Liver (tissue), 8 donors: ENCODE measurements at regions not wholly inside any gene's neighbourhood (a gene's known extent, or its start where the extent isn't known, plus 50 kb on each side); places are given as distances from the start of the nearest gene placed in this dataset.

Experiments
- DNase-seq: peaks from one replicate; pipeline ENCODE4 v3.0.0-alpha.2; 2017; ENCODE audit warnings: low spot score
- H3K27ac ChIP-seq, 2 donors: one replicate each; pipeline ENCODE4 v1.7.0; 2013; ENCODE audit warnings: inconsistent platforms in 2 of 2, low read length in 2 of 2, control low read depth in 1 of 2, low read depth in 1 of 2, mild to moderate bottlenecking in 1 of 2
- H3K27me3 ChIP-seq, 4 donors: one replicate each; pipeline versions ENCODE4 v1.6.1 to v1.7.0; 2013; ENCODE audit warnings: low read length in 3 of 4, inconsistent platforms in 1 of 4, mild to moderate bottlenecking in 1 of 4, moderate library complexity in 1 of 4; ENCODE audit not compliant: control insufficient read depth in 4 of 4, insufficient read depth in 4 of 4
- H3K36me3 ChIP-seq, 4 donors: one replicate each; pipeline versions ENCODE4 v1.6.1 to v1.7.0; 2013; ENCODE audit warnings: low read length in 3 of 4, mild to moderate bottlenecking in 3 of 4, low read depth in 1 of 4, moderate library complexity in 1 of 4; ENCODE audit not compliant: control insufficient read depth in 4 of 4, insufficient read depth in 3 of 4
- H3K4me1 ChIP-seq, 4 donors: one replicate each; pipeline versions ENCODE4 v1.6.1 to v1.7.0; 2013; ENCODE audit warnings: low read length in 3 of 4, mild to moderate bottlenecking in 3 of 4, moderate library complexity in 1 of 4; ENCODE audit not compliant: control insufficient read depth in 4 of 4, insufficient read depth in 4 of 4
- H3K4me3 ChIP-seq, 3 donors: one replicate each; pipeline versions ENCODE4 v1.6.1 to v1.7.0; 2013; ENCODE audit warnings: low read length in 3 of 3, control low read depth in 1 of 3, low read depth in 1 of 3, mild to moderate bottlenecking in 1 of 3
- H3K9ac ChIP-seq, 2 donors: one replicate each; pipeline ENCODE4 v1.7.0; 2013; ENCODE audit warnings: low read length in 2 of 2, mild to moderate bottlenecking in 2 of 2, moderate library complexity in 2 of 2, control low read depth in 1 of 2, low read depth in 1 of 2
- H3K9me3 ChIP-seq, 4 donors: one replicate each; pipeline versions ENCODE4 v1.6.1 to v1.7.0; 2013; ENCODE audit warnings: low read length in 3 of 4; ENCODE audit not compliant: control insufficient read depth in 4 of 4
- EGR1 ChIP-seq, 2 donors: IDR thresholded peaks; 2 replicates each; pipeline ENCODE4 v1.6.1; 2016 to 2018; ENCODE audit warnings: antibody characterized with exemption in 2 of 2, low read depth in 2 of 2
- FOXA1 ChIP-seq: IDR thresholded peaks from 2 replicates; pipeline ENCODE4 v1.6.1; 2016; ENCODE audit warnings: antibody characterized with exemption
- FOXA2 ChIP-seq: IDR thresholded peaks from 2 replicates; pipeline ENCODE4 v1.6.1; 2016; ENCODE audit warnings: antibody characterized with exemption
- GABPA ChIP-seq, 2 donors: IDR thresholded peaks in 1 of 2; conservative IDR thresholded peaks in 1 of 2; 2 replicates each; pipeline ENCODE4 v1.6.1; 2016; ENCODE audit warnings: antibody characterized with exemption in 2 of 2, mild to moderate bottlenecking in 1 of 2, moderate library complexity in 1 of 2
- HNF4A ChIP-seq, 2 donors: conservative IDR thresholded peaks; 2 replicates each; pipeline ENCODE4 v1.6.1; 2016; ENCODE audit warnings: antibody characterized with exemption in 2 of 2, mild to moderate bottlenecking in 2 of 2
- JUND ChIP-seq, 2 donors: IDR thresholded peaks; 2 replicates each; pipeline ENCODE4 v1.6.1; 2016; ENCODE audit warnings: antibody characterized with exemption in 2 of 2
- NR2F2 ChIP-seq: IDR thresholded peaks from 2 replicates; pipeline ENCODE4 v1.6.1; 2016; ENCODE audit warnings: antibody characterized with exemption
- RAD21 ChIP-seq, 2 donors: IDR thresholded peaks; 2 replicates each; pipeline ENCODE4 v1.6.1; 2016; ENCODE audit warnings: antibody characterized with exemption in 2 of 2, mild to moderate bottlenecking in 2 of 2
- SP1 ChIP-seq: IDR thresholded peaks from 2 replicates; pipeline ENCODE4 v1.6.1; 2018; ENCODE audit warnings: antibody characterized with exemption, mild to moderate bottlenecking
- TAF1 ChIP-seq: conservative IDR thresholded peaks from 2 replicates; pipeline ENCODE4 v1.6.1; 2016; ENCODE audit warnings: antibody characterized with exemption, mild to moderate bottlenecking
- YY1 ChIP-seq: IDR thresholded peaks from 2 replicates; pipeline ENCODE4 v1.6.1; 2016; ENCODE audit warnings: antibody characterized with exemption, mild to moderate bottlenecking
- WGBS: extraction: QIAGEN DNeasy Blood & Tissue Kit; methylation state at CpG from one replicate; pipeline ENCODE4 v1.1.7; 2013; 5-methylcytosine and 5-hydroxymethylcytosine counted together
- TF ChIP-seq, protein P1 (sequence below): IDR thresholded peaks from 2 replicates; pipeline ENCODE4 v1.6.1; 2016; ENCODE audit warnings: antibody characterized with exemption, mild to moderate bottlenecking
- TF ChIP-seq, protein P2 (sequence below): IDR thresholded peaks from 2 replicates; pipeline ENCODE4 v1.6.1; 2016; ENCODE audit warnings: antibody characterized with exemption
- TF ChIP-seq, protein P3 (sequence below): IDR thresholded peaks from 2 replicates; pipeline ENCODE4 v1.6.1; 2016; ENCODE audit warnings: antibody characterized with exemption
- TF ChIP-seq, protein P4 (sequence below): fragments of 150-350 bp; IDR thresholded peaks from 2 replicates; pipeline ENCODE4 v1.5.1; 2017; ENCODE audit warnings: improper control_type of control experiment, low read depth, low read length; ENCODE audit not compliant: missing input control
- donor health status: healthy.
- donor health status: healthy.
- donor health status: healthy.
- donor health status: healthy.
- donor health status: healthy.

DNA sequence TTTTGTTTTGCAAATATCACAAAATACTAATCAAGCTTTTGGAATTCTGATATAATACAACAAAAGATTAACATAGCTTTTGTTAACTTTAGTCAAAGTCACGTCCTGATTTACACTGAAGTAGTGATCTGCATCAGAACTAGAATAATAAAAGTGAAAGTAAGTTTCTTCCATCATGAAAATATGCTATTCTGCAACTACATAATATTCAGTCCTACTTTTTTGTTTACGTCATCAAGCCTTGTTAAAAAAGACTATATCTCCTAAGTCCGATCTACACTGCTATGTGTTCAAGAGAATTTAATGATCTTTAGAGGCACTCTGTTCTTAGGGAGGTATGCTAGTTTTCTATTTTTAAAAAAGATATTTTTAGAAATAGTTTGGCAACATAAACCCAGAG, 330.1 kb downstream of the ARPP21 start (continued):
- TF ChIP-seq TAF1 (no peak), SP1 (no peak), EGR1 (IDR thresholded peaks at IDR 0.05; ENCODE audit: low read depth in 2 of 2) (no peak), HNF4A (conservative IDR thresholded peaks at IDR 0.05) (no peak), YY1 (no peak), GABPA (IDR thresholded peaks at IDR 0.05 in 1 of 2, conservative IDR thresholded peaks at IDR 0.05 in 1 of 2) (no peak), FOXA2 (no peak)
- TF ChIP-seq, protein P1, sequence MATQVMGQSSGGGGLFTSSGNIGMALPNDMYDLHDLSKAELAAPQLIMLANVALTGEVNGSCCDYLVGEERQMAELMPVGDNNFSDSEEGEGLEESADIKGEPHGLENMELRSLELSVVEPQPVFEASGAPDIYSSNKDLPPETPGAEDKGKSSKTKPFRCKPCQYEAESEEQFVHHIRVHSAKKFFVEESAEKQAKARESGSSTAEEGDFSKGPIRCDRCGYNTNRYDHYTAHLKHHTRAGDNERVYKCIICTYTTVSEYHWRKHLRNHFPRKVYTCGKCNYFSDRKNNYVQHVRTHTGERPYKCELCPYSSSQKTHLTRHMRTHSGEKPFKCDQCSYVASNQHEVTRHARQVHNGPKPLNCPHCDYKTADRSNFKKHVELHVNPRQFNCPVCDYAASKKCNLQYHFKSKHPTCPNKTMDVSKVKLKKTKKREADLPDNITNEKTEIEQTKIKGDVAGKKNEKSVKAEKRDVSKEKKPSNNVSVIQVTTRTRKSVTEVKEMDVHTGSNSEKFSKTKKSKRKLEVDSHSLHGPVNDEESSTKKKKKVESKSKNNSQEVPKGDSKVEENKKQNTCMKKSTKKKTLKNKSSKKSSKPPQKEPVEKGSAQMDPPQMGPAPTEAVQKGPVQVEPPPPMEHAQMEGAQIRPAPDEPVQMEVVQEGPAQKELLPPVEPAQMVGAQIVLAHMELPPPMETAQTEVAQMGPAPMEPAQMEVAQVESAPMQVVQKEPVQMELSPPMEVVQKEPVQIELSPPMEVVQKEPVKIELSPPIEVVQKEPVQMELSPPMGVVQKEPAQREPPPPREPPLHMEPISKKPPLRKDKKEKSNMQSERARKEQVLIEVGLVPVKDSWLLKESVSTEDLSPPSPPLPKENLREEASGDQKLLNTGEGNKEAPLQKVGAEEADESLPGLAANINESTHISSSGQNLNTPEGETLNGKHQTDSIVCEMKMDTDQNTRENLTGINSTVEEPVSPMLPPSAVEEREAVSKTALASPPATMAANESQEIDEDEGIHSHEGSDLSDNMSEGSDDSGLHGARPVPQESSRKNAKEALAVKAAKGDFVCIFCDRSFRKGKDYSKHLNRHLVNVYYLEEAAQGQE: no peak

DNA sequence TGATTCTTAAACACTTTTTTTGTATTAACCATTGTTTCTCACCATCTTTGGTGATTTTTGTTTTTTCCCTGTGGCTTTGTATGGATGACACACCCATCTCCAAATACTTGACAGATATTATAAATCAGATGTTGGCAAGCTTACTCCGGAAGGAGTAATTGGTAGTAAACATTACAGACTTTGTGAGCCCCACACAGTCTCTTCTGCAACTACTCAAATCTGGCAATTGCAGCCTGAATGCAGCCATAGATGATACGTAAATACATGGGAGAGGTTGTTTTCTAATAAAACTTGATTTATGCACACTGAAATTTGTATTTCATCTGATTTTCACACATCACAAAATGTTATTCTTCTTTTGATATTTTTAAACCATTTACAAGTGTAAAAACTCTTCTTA, 331.5 kb downstream of the ARPP21 start:
- DNase-seq: no peak
- H3K27me3 ChIP-seq: peaks cover 0 to 3% (median 0%) of the 10 kb centered on the region in 4 donors
- no peaks in the 10 kb centered on the region for H3K36me3 ChIP-seq
- 73% methylated on average over 2 of the region's 2 CpGs for WGBS
- H3K9ac ChIP-seq: no peak overlapping the region
- TF ChIP-seq, protein P2, sequence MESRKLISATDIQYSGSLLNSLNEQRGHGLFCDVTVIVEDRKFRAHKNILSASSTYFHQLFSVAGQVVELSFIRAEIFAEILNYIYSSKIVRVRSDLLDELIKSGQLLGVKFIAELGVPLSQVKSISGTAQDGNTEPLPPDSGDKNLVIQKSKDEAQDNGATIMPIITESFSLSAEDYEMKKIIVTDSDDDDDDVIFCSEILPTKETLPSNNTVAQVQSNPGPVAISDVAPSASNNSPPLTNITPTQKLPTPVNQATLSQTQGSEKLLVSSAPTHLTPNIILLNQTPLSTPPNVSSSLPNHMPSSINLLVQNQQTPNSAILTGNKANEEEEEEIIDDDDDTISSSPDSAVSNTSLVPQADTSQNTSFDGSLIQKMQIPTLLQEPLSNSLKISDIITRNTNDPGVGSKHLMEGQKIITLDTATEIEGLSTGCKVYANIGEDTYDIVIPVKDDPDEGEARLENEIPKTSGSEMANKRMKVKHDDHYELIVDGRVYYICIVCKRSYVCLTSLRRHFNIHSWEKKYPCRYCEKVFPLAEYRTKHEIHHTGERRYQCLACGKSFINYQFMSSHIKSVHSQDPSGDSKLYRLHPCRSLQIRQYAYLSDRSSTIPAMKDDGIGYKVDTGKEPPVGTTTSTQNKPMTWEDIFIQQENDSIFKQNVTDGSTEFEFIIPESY: no peak
- TF ChIP-seq RAD21 (IDR thresholded peaks at IDR 0.05): no peak
- TF ChIP-seq, protein P3, sequence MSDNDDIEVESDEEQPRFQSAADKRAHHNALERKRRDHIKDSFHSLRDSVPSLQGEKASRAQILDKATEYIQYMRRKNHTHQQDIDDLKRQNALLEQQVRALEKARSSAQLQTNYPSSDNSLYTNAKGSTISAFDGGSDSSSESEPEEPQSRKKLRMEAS: no peak
- TF ChIP-seq TAF1: no peak
- no peak for TF ChIP-seq HNF4A (conservative IDR thresholded peaks at IDR 0.05)
- TF ChIP-seq, protein P1: no peak
- no peak for TF ChIP-seq FOXA1
- no peak for TF ChIP-seq NR2F2
- TF ChIP-seq, protein P4, sequence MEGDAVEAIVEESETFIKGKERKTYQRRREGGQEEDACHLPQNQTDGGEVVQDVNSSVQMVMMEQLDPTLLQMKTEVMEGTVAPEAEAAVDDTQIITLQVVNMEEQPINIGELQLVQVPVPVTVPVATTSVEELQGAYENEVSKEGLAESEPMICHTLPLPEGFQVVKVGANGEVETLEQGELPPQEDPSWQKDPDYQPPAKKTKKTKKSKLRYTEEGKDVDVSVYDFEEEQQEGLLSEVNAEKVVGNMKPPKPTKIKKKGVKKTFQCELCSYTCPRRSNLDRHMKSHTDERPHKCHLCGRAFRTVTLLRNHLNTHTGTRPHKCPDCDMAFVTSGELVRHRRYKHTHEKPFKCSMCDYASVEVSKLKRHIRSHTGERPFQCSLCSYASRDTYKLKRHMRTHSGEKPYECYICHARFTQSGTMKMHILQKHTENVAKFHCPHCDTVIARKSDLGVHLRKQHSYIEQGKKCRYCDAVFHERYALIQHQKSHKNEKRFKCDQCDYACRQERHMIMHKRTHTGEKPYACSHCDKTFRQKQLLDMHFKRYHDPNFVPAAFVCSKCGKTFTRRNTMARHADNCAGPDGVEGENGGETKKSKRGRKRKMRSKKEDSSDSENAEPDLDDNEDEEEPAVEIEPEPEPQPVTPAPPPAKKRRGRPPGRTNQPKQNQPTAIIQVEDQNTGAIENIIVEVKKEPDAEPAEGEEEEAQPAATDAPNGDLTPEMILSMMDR: no peak
- TF ChIP-seq JUND (IDR thresholded peaks at IDR 0.05): no peak
- no peak for TF ChIP-seq SP1
- H3K9me3 ChIP-seq: no peaks in the 10 kb centered on the region
- H3K27ac ChIP-seq: no peak overlapping the region
- H3K4me1 ChIP-seq: no peaks in the 10 kb centered on the region
- H3K4me3 ChIP-seq: no peak overlapping the region
